GM12878 (cell line): ENCODE measurements at regions not wholly inside any gene's neighbourhood (a gene's known extent, or its start where the extent isn't known, plus 50 kb on each side); places are given as distances from the start of the nearest gene placed in this dataset.

Experiments used
- CTCF ChIP-seq, 3 experiments: IDR thresholded peaks in 2 of 3; conservative IDR thresholded peaks in 1 of 3; 2 replicates each; pipeline ENCODE4 v1.5.1; 2011; ENCODE audit warnings: low read depth in 3 of 3, low read length in 3 of 3, mild to moderate bottlenecking in 3 of 3, control low read depth in 2 of 3, moderate library complexity in 2 of 3, inconsistent platforms in 1 of 3, mixed read lengths in 1 of 3; ENCODE audit not compliant: control insufficient read depth in 2 of 3, insufficient read depth in 1 of 3; ENCODE audit errors: extremely low read depth in 1 of 3
- EZH2 ChIP-seq: IDR thresholded peaks from 2 replicates; pipeline ENCODE4 v1.6.1; 2012; ENCODE audit warnings: low read depth, mild to moderate bottlenecking, control low read depth, inconsistent platforms, low read length, borderline replicate concordance; ENCODE audit not compliant: control insufficient read depth
- POLR2A ChIP-seq: IDR thresholded peaks from 2 replicates; pipeline ENCODE4 v1.6.1; 2011; ENCODE audit warnings: low read depth, mild to moderate bottlenecking, low read length
- SRF ChIP-seq, 2 experiments: IDR thresholded peaks; 2 replicates each; pipeline ENCODE4 v1.6.1; 2011; ENCODE audit warnings: low read depth in 2 of 2, low read length in 2 of 2, mild to moderate bottlenecking in 1 of 2, moderate library complexity in 1 of 2
- TARDBP ChIP-seq: IDR thresholded peaks from 2 replicates; pipeline ENCODE4 v1.6.1; 2016; ENCODE audit warnings: borderline replicate concordance
- ZNF274 ChIP-seq: IDR thresholded peaks from one replicate; pipeline ENCODE4 v1.8.0; 2011; ENCODE audit not compliant: insufficient read length, insufficient read depth
- ZNF384 ChIP-seq: IDR thresholded peaks from 2 replicates; pipeline ENCODE4 v1.6.1; 2012; ENCODE audit warnings: low read depth, mild to moderate bottlenecking, low read length, improper control_type of control experiment, borderline replicate concordance

- TF ChIP-seq ZNF274, result no peak
- no peak for TF ChIP-seq TARDBP
- no peak for TF ChIP-seq SRF (IDR thresholded peaks at IDR 0.05; ENCODE audit: low read depth in 2 of 2, low read length in 2 of 2)
- TF ChIP-seq POLR2A, result no peak
- no peak for TF ChIP-seq EZH2
- no peak for TF ChIP-seq ZNF384
- no peak for TF ChIP-seq CTCF (IDR thresholded peaks at IDR 0.05 in 2 of 3, conservative IDR thresholded peaks at IDR 0.05 in 1 of 3; ENCODE audit: control insufficient read depth in 2 of 3, extremely low read depth in 1 of 3, insufficient read depth in 1 of 3, low read depth in 3 of 3, low read length in 3 of 3)
These were observed 487.0 kb downstream of the TRAM1L1 start for GRCh38 chr4:116598155-116598979.
